SK-N-SH treated with all-trans-retinoic acid at 6 μM for 48 hours (cell line): ENCODE measurements at regions not wholly inside any gene's neighbourhood (a gene's known extent, or its start where the extent isn't known, plus 50 kb on each side); places are given as distances from the start of the nearest gene placed in this dataset.

ENCODE experiments used
- CSDC2 ChIP-seq: fragments of 250-450 bp; sonication (Bioruptor Pico); IDR thresholded peaks from 2 replicates; pipeline ENCODE4 v1.5.0; 2020; ENCODE audit warnings: mild to moderate bottlenecking, moderate library complexity
- PATZ1 ChIP-seq: fragments of 250-450 bp; sonication (Bioruptor Pico); IDR thresholded peaks from 2 replicates; pipeline ENCODE4 v1.8.0; 2020; ENCODE audit warnings: mild to moderate bottlenecking, moderate library complexity, borderline replicate concordance
- PPARA ChIP-seq: fragments of 250-450 bp; sonication (Bioruptor Pico); IDR thresholded peaks from 2 replicates; pipeline ENCODE4 v1.5.0; 2020; ENCODE audit warnings: mild to moderate bottlenecking, borderline replicate concordance
- TSHZ2 ChIP-seq: fragments of 250-450 bp; sonication (Bioruptor Pico); IDR thresholded peaks from 2 replicates; pipeline ENCODE4 v1.5.0; 2020; ENCODE audit warnings: mild to moderate bottlenecking, moderate library complexity
- ZNF70 ChIP-seq: fragments of 450-650 bp; formaldehyde crosslinking; IDR thresholded peaks from 2 replicates; pipeline ENCODE4 v1.5.0; 2020; ENCODE audit warnings: mild to moderate bottlenecking, moderate library complexity

- TF ChIP-seq CSDC2 (CRISPR knock-in tag), result no peak
- no peak for TF ChIP-seq PATZ1 (CRISPR knock-in tag)
- no peak for TF ChIP-seq TSHZ2
- TF ChIP-seq PPARA (CRISPR knock-in tag), result no peak
- no peak for TF ChIP-seq ZNF70 (CRISPR knock-in tag)
Observed at GRCh38 chr6:170093658-170094596, 197.0 kb downstream of the DLL1 start.
